Stimulated activated CD4-positive, alpha-beta T cell treated with anti-CD3 and anti-CD28 coated beads, Interleukin-15, amount 100 ng/mL, for 1 hour (primary cell): ENCODE measurements at regions not wholly inside any gene's neighbourhood (a gene's known extent, or its start where the extent isn't known, plus 50 kb on each side); places are given as distances from the start of the nearest gene placed in this dataset.
A peak's percentile ranks its signal among the peaks of the same experiment; 100 is the strongest.

Experiments used
- DNase-seq, 2 donors: peaks; one replicate each; pipeline ENCODE4 v3.0.0-alpha.2; 2020; ENCODE audit warnings: low read depth in 1 of 2, low spot score in 1 of 2

DNA sequence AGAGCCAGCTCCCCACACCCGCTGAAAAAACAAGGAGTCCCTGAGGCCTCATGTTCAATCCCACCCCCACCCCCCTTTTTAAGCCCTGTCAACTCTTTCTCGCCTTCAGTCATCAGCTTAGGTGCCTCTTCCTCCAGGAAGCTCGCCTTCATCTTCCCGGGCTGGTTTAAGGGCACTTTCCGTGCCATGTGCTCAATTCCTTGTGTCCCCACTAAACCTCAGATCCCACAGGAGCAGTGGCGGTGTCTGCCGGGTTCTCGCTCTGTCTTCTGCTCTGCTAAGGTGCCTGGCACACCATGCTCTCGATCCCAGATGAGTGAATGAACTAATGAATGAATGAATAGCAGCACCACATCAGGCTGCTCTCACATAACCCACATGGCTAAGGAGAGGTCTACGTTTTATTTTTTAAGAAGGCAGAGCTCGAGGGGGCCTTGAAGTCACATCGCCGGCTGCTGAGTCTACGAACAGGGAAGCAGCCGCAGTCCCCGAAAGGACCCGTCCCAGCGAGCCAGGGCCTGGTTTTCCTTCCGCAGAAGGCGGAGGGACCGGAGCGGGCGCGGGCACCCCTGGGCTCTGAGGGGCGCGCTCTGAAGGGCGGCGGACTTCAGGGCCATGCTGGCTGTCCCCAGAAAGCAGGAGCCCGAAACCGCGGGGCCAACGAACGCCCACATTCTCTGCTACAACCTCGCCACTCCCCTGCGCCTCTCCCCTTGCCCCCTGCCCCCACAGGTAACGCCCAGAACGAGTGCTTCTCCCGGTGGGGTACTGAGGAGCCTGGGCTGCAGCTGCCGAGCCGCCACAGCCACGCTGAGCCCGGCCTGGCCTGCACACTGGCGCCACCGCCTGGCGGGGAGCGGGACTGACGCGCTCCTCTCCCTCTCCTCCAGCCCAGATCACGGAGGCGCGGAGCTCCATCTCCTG, 73.4 kb upstream of the KCNMA1 start:
- DNase-seq, result peak; percentile 24 to 61

DNA sequence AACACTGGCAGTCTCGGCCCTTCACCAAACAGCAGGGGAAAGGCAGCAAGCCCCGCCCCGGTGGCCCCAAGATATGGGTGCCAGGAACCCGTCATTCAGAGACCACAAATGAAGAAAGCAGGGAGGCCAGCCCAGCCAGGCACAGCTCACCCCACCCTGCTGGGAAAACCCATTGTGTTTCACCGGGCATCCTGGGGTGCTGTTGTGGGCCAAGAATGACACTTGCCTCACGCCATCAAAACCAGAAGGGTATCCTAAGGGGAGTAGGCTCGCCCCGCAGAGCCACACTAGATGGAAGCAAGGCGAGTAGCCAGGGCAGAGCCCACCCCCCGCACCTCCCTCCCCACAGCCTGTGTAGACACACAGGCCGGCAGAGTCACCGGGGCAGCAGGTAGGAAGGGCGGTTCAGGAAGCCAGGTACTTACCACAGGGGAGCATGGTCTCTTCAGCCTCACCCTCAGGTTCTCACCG, 72.5 kb upstream of the KCNMA1 start:
- DNase-seq, result no peak

DNA sequence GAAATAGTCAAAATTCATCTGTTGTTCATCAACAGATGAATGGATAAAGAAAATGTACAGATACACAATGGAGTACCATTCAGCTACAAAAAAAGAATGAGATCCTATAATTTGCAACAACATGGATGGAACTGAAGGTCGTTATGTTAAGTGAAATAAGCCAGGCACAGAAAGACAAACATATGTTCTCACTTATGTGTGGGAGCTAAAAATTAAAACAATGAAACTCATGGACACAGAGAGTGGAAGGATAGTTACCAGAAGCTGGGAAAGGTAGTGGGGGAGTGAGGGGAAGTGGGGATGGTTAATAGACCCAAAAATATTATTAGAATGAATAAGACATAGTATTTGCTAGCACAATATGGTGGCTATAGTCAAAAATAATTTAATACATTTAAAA, 70.0 kb upstream of the KCNMA1 start:
- no peak for DNase-seq

DNA sequence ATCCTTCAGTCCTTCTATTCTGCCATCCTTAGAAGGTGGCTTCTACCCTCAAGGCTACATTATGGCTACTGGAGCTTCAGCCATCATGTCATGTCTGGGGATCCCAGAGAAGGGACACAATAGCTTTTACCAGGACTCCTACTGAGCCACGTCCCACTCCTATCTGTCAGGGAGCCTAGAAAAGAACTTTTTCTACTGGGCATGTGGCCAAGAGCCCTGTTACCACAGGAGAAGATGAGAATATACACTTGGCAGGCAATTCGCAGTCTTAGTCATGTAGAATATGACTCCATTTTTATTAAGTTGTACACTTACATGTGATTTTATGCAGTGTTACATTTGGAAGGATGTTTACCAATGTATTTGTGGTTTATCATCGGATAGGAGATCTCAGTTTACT, 64.6 kb upstream of the KCNMA1 start:
- DNase-seq, result no peak

DNA sequence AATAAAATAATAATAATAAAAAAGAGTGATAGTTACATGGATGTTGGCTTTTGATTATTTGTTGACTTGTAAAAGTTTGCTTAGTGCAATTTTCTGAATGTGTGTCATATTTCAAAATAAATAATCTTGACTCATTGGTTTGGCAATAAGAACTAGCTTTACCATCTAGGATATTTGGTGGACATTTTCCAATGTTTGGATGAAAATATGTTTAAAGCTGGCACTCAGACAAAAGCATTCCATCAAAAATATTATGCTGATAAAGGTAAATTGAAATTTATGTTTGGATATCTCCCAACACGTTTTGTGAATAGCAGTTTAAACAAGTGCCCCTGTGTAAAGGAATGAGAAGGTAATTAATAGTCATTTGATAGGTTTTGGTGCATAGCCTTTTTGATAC, 62.5 kb upstream of the KCNMA1 start:
- no peak for DNase-seq

DNA sequence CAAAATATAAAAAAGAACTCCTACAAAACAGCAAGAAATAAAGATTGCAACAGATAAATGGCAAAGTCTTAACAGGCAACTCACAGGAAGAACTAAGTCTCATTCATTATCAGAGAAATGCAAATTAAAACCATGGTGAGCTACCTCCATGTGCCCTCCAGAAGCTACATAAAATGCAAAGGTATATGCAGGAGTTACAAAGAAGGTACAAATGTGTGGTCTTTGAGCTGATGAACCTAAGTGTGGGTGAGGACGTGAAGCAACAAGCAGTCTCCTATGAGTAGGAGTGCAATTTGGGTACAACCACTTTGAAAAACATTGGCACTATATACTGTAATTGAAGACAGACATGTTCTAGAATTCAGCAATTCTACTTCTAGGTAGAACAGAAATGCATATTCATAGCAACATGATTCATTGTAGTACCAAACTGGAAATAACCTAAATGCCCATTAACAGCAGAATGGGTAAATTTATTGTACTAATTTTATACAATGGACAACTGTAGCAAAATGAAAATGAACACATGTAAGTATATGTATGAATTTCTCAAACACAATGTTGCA, 61.6 kb upstream of the KCNMA1 start:
- no peak for DNase-seq

- no peak for DNase-seq
Observed at GRCh38 chr10:77698267-77698931, 60.8 kb upstream of the KCNMA1 start.

DNA sequence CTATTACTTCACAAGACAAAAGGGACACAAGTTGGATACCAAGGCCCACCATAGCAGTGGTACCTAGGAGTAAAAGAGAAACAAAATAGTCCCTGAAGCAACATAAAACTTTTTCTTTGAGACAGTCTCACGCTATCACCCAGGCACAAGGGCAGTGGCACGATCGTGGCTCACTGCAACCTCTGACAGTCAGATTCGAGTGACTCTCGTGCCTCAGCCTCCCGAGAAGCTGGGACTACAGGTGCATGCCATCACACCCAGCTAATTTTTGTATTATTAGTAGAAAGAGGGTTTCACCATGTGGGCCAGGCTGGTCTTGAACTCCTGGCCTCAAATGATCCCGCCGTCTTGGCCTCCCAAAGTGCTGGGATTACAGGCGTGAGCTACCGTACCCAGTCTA, 59.0 kb upstream of the KCNMA1 start:
- no peak for DNase-seq

DNA sequence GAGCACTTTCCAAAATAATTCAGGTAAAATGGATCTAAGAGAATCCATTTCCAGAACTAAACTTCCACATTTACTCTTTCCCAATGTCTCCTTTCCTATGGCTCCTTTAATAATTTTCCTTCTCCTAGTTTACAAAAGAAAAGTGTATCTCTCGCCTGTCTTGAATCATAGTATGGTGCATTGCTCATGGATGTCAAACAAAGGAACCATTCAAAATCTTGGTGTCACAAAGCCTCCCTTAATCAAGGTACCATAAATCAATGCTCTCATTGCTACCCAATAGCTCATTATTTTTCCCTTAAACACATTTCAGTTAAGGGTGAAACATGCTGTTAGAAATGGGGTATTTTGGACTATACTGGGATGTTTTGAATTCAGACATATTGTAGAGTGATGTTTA, 57.6 kb upstream of the KCNMA1 start:
- DNase-seq, result no peak

GRCh38 chr10:77692782-77693181, 55.2 kb upstream of the KCNMA1 start:
- DNase-seq, result no peak

- no peak for DNase-seq
Observed at GRCh38 chr10:77689339-77689738, 51.7 kb upstream of the KCNMA1 start.

GRCh38 chr10:77687621-77688020, 50.0 kb upstream of the KCNMA1 start:
- DNase-seq, result no peak
